ENCODE measurements at regions not wholly inside any gene's neighbourhood (a gene's known extent, or its start where the extent isn't known, plus 50 kb on each side); places are given as distances from the start of the nearest gene placed in this dataset.
"Not testable (repeated sequence)": the region's sequence is repeated elsewhere in the genome, so short reads cannot be mapped to it uniquely, and the experiment has no call there.

- no peak for DNase-seq
Measured at GRCh38 chr10:81135851-81136250, 598.1 kb downstream of the SH2D4B start.

- no peak for DNase-seq
Measured at GRCh38 chr10:81136261-81136660, 598.6 kb downstream of the SH2D4B start.

GRCh38 chr10:81145975-81146374 is 608.3 kb downstream of the SH2D4B start:
- DNase-seq, result no peak

- no peak for DNase-seq
Measured at GRCh38 chr10:81146436-81146835, 608.7 kb downstream of the SH2D4B start.

- no peak for DNase-seq
Measured at GRCh38 chr10:81152656-81153055, 615.0 kb downstream of the SH2D4B start.

GRCh38 chr10:81157681-81158080 is 620.0 kb downstream of the SH2D4B start:
- no peak for DNase-seq

GRCh38 chr10:81177651-81178244 is 640.0 kb downstream of the SH2D4B start:
- no peak for DNase-seq

- DNase-seq, result no peak
Measured at GRCh38 chr10:81179324-81179723, 641.6 kb downstream of the SH2D4B start.

- DNase-seq, result no peak
Measured at GRCh38 chr10:81179805-81180452, 642.2 kb downstream of the SH2D4B start.

- no peak for DNase-seq
Measured at GRCh38 chr10:81182296-81182695, 644.6 kb downstream of the SH2D4B start.

- no peak for DNase-seq
Measured at GRCh38 chr10:81192221-81192788, 654.6 kb downstream of the SH2D4B start.

GRCh38 chr10:81200801-81201200 is 663.1 kb downstream of the SH2D4B start:
- DNase-seq, result no peak

GRCh38 chr10:81207359-81207758 is 667.6 kb upstream of the NRG3 start:
- DNase-seq, result not testable (repeated sequence)

- DNase-seq, result no peak
Measured at GRCh38 chr10:81213370-81213769, 661.6 kb upstream of the NRG3 start.

GRCh38 chr10:81215498-81215897 is 659.5 kb upstream of the NRG3 start:
- no peak for DNase-seq

GRCh38 chr10:81216949-81217348 is 658.0 kb upstream of the NRG3 start:
- DNase-seq, result no peak

- no peak for DNase-seq
Measured at GRCh38 chr10:81218307-81218706, 656.7 kb upstream of the NRG3 start.

- no peak for DNase-seq
Measured at GRCh38 chr10:81219758-81220157, 655.2 kb upstream of the NRG3 start.

GRCh38 chr10:81248886-81249285 is 626.1 kb upstream of the NRG3 start:
- no peak for DNase-seq

- no peak for DNase-seq
Measured at GRCh38 chr10:81251457-81252115, 623.4 kb upstream of the NRG3 start.

- DNase-seq, result not testable (repeated sequence)
Measured at GRCh38 chr10:81264991-81265390, 610.0 kb upstream of the NRG3 start.

GRCh38 chr10:81270051-81270450 is 604.9 kb upstream of the NRG3 start:
- no peak for DNase-seq

- DNase-seq, result no peak
Measured at GRCh38 chr10:81280497-81281479, 594.2 kb upstream of the NRG3 start.

All from activated gamma-delta T cell treated with Interleukin-2 at 50 U/mL for 16 hours (primary cell).